ENCODE measurements at regions not wholly inside any gene's neighbourhood (a gene's known extent, or its start where the extent isn't known, plus 50 kb on each side); places are given as distances from the start of the nearest gene placed in this dataset.

DNA sequence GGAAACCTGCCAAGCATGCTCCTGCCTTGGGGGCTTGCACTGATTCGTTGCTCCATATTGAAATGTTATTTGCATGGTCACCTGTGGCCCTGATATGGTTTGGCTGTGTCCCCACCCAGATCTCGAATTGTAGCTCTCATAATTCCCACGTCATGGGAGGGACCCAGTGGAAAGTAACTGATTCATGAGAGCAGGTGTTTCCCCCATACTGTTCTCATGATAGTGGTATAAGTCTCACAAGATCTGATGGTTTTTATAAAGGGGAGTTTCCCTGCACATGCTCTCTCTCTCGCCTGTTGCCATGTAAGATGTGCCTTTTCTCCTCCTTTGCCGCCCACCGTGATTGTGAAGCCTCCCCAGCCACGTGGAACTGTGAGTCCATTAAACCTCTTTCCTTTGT lies 402.4 kb downstream of the ETS1 start:
- no peak for DNase-seq

DNA sequence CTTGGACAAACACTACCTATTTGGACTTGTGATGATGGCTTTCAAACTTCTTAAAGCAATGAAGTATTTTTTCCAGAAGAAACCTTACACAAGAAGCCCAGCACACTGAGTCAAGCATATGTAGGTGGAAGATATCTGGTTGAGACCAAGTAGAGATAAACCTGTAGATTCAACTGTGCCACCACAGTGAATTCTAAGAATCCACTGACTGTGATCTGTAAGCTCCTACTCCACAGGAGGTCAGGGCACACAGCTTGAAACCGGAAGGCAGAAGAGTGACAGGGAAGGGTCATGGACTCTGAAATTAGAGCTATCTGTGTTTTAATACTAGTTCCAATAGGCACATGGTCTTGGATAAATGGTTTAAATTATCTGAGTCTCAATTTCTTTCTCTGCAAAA lies 404.5 kb downstream of the ETS1 start:
- DNase-seq: no peak

DNA sequence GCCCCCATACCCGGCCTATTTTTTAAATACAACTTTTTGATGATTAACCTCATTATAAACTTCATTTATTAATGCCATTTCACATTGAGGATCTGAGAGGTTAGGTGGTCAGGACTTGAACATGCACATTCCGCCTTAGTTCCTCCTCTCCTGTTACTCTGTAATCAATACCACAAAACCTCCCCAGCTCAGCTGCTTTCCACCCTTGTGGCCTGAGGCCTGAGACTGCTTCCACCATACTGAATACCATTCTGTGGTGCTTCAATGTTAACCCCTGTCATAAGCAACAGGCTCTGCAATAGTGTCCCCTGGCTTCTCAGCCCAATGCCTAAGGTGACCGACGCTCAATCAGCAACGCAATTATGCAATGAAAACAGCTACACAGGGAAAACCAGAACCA lies 405.4 kb downstream of the ETS1 start:
- DNase-seq: no peak

DNA sequence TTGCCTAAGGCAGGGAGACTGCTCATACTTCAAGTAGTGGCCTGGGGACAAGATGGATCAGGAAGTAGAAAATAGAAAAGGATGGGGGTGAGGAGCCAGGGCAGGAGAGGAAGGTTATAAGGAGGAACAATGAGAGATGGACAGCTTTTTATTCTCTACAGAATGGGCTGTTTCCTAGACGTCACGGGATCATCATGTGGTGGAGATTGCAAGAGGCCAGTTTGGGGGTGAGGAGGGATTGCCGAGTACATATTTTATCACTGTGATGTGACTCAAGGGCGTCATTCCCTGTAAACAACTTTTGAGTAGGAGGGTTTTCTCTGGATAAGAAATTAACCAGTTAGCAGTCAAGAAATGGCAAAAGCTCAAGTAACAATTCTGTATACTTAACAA lies 406.3 kb downstream of the ETS1 start:
- no peak for DNase-seq

DNA sequence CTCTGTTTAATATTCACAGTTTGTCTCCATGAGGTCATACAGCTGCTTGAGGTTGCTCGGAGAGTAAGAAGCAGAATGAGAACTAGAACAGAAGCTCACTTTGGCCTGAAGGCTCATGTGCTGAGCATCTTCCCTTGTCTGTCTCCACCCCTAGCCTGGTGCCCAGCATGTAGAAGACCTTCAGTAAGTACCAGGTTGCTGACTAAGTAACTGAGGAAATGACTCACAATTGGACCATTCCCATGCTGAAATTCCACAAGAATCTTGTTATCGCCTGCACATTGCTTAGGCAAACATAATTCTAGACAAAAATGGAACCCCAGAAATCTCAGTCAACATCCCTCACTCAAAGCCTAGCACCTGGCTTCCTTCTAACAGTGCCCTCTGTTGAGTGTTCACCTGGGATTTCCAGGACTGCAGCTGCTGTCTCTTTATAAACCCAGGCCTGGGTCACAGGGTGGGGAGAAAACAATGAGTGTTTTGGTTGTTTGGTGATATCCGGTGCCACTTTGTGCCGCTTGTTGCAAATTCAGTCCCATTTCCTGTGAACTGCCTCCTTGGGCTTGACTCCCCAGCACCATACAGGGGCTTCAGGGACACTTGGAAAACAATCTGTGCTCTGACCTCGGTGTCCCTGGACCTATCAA lies 406.8 kb downstream of the ETS1 start:
- peak; percentile 39 for DNase-seq

DNA sequence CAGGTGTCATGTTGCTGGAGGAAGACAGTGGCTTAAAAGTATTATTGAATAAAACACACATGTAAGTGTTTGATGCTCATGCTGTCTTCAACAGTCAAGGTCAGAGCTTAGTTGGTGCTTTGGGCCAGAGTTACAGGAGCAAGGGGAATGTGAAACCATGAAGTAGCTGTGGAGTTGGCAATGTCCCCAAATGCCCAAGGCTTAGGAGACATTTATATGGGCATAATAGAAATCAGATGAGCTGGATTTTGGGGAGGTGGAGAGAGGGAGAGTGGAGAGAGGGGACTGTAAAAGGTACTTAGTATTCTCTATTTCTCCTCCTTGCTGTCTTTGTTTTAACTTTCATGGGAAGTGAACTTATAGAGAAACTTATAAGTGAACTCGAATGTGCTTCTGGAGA lies 407.8 kb downstream of the ETS1 start:
- DNase-seq: no peak

DNA sequence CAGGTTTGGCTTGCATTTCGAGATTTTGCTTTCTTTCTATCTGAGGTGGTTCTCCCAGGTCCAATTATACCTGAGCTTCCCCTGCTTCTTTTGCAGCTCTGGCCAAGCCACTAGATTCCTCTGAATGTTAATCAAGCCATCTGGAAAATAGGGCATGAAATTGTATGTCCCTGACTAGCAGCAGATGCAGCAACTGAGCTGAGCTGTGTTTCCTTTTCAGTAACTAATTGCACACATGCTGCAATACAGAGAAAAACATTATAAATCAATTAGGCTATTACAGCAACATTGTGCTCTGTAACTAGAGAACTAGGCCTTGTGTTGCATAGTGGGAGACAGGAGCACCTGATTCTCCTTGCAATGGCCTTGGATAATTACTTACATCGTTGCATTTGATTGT lies 408.3 kb downstream of the ETS1 start:
- peak; percentile 74 for DNase-seq

DNA sequence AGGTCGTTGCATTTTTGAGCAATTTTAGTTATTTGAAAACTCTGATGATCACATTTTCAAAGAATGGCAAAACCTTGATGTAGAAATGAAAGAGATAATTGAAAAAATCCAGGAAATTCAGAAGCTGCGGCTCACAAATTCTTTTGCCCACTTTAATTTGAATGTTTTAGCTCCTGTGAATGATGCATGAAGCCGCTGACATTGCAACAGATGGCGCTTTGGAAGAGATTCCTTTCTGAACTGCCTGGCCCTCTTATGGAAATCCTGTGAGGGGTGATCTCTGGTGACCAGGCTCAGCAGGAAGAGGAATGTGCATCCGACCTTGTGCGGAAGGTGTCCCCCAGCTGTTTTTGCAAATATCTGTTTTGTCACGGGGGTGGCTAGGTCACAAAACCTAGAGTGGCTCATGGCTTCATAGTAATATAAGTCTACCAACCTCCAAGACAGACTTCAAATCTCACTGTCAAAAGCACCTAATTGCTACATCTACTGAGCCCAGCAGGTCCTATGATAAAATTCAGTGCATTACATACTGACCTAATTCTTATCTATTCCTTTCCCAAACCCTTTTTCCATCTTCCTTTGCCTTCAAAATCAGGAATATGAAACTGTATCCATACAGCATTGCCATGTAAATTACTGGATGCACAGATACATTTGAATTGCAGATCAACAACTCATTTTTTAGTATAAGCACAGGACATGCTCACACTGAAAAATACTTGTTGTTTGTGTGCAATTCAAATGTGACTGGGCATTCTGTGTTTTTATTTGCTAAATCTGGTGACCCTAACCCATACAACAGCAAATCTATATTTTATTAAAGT lies 412.7 kb downstream of the ETS1 start:
- no peak for DNase-seq

DNA sequence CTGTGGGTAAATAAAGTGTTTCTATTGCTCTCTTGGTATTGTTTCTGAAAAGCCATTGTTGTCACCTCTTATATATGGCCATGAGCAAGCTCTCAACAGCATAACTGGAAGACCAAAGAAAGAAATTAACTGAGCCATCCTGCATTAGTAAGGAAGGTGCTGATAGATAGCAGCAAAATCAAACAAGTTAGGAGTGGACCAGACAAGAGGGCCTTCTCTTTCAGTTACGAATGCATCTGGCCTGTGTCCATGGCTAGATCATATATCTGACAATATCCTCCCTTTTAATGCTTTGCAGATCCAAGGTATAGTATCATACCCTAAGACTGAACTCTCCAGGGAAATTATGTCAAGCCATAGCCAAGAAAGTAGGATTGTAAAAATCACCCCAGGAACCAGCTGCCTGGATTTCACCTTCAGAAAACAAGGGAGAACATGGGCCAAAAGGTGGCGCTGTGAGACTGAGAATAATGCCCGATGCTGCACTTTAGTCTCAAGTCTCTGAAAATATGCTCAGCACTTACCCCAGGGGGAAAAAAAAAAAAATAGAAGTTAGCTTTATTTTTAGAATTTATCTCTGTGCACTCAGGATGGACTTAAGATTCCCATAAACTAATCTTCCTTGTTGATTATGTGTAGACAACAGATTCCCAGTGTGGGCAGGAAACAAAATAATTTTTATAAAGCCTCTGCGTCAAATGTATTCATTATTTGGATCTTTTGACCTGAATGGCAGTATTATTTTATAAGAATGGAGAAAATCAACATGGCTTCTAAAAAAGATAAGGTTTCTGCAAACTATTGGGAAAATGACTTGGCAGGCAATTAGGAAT lies 415.1 kb downstream of the ETS1 start:
- DNase-seq: peak; percentile 74

DNA sequence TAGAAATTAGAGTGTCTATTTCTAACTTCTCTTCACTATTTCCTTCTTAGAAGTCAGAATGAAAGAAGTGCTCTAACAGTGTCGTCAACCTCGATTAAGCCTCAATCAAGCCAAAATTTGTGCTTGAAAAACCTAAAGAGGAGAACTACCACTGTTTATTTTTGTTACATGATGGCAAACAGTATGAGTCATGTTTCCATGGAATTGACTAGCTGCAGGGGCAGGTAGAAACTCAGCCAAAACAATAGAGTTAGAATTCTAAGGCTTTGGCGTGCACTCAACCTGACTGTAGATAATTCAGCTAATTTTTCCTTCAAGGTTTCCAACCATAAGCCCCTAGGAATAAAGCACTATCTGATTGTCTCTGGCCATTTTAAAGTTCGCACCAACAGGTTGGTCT lies 415.9 kb downstream of the ETS1 start:
- DNase-seq: no peak

DNA sequence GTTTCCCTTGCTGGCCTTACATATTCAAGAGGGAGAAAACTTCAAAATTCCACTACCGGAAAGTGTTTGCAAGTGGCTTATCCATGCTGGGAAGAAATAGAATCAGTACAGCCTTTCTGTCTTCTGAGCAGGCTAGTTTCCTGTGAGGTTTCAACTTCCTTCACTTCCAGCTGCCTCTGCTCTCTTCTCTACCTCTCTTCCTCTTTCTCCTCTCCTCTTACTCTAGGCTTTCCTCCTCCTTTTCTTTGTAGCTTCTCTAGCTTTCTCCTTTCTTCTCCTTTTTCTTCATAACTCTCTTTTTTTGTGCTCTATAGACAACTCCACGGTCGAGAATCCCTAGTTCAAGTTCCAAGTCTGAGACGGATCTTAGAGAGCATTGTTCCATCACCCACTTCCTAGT lies 421.8 kb downstream of the ETS1 start:
- DNase-seq: no peak

DNA sequence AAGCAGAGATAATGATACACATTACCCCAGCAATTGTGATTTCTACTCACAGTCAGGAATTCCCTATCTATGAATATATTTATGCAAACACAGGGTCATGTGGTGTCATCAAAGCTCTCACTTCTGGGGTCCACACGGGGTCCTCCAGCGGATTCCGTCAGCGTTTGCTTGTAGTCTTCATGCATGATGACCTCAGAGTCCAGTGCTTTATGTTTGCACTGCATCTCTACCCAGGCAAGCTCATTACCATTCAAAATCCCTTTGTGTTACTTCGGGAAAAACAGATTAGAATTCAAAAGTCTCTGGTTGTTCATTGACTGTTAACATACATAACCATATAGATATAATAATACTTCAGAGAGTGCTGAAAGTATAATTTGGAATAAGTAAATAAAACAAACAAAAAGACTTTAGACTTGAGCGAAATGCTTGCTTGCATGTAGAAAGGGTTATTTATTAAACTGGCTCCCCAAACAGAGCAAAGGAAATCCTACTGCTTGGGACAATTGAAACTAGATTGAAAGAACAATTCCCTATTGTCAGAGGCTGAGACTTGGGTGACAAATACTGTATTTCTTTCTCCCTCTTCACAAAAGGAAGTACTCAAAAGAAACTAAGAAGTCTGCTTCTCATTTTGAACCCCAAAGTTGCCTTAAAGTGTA lies 423.1 kb downstream of the ETS1 start:
- no peak for DNase-seq

DNA sequence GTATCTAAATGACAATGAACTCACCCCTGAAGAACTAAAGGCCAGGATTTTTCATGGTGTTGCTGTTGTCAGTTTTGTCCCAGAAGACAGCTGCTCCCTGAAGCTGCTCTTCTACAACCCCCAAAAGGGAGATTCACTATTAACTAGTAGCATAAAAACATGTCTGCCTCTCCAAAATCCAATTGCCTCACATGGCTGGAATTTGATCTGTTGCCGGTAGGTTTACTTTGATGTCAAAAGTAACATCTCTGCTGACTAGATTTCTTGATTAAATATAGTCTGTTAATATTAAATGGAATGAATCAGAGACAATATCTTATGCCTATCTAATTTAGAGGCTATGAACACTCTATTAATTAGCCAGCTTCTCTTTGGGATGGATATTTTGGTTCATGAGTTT lies 425.4 kb downstream of the ETS1 start:
- no peak for DNase-seq

DNA sequence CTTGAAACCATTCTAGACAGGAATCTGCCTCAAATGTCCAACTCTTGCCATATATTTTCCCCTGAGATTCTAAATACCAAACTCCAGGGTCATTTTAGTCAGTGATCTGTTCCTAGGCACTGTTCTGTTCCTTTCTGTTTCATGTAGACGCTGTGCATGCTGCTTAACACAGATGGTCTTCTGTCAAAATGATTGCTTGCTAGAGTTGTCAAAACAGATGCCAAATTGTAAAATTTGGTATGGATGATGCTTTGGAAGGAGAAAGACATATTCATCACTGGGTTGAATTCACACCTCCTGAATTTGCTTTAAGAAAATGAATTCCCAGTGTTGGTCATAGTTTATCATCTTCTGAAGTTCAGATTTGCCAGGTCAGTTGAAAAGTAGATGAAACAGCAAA lies 425.9 kb downstream of the ETS1 start:
- DNase-seq: no peak

DNA sequence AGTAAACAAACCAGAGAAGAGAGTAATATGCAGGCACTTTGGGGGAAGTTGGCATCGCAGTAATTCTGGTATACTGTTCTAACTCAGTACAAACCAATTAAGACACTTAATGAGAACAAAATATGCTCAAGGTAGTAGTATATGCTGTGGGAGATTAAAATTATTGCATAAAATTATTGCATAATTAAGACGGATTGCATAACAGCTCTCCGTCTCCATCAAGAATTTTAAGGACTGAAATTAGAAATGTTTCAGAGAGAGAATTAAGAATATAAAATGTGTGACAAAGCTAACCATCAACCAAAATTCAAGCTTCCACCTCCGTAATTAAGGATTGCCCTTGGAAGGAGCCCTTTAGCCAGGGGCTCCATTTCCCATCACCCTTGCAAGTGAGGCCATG lies 428.5 kb downstream of the ETS1 start:
- DNase-seq: no peak

DNA sequence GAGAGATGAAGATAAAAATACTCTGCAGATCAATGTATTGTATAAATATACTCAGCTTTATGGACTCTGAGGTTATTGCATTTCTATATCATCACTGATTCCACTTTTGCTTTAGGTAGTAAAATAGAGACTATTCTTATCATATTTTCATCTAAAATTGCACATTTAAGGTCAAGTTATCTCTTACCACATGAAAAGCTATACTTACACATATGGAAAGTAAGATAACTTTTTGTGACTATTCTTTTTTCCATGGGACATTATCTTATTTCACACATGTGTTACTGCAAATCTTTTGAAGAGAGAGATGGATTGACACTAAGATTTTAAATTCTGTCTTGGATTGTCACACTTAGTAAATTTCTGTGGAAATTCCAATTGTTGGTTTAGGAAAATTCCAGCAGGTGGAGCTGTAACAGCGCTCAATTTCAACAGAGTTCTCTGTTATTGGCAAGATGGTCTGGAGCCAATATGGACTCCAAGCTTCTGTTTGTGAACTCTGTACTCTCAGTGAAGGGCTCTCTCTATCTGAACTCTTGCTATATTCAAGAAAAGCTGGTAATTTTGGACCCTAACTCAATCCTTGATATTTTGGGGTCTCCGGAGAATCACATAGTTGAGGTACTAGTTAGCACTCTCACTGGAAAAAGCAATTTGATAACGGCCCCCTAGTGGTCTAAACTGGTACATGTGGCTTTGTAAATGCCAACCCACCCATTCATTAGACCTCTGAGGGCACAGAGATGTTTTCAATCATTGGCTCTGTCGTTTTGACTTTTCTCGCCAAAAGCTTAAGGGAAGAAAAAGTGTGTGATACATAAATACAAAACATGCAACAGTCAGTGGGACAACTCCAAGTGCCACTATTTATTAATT lies 429.7 kb downstream of the ETS1 start:
- DNase-seq: peak; percentile 61

DNA sequence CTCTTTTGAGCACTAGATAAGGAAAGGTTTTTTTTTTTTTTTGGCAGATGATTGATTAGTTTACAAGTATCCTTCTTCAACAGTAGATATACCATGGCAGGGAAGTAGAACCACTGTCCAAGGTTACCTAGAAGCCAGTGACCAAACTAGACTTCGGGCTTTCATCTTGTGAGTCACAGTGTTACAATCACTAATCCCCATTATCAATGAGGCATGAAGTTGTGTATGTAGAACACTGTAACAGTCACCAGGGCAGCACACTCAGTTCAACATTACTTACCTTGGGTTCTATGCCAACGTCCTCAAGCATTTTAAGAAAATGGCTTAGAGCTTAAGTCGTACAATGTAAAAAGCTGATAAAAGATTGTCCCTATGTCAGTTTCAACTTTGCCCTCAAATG lies 430.9 kb downstream of the ETS1 start:
- no peak for DNase-seq

DNA sequence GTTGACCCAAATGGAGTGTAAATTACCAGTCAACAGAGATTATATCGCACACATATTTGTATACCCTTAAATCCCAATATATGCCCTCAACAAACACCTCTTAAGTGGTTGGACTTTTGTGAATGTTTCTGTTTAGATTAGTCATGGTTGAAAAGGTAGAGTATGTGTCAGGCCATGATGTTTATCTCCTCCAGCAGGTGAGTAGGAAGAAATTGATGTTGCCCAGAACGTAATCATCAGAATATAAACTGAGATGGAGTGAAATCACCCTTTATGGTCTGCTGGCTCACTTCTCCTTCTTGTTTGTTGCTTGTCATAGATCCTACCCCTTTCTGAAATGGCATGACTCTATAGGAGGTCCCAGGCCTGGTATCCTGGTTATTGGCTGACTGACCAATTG lies 431.8 kb downstream of the ETS1 start:
- DNase-seq: no peak

DNA sequence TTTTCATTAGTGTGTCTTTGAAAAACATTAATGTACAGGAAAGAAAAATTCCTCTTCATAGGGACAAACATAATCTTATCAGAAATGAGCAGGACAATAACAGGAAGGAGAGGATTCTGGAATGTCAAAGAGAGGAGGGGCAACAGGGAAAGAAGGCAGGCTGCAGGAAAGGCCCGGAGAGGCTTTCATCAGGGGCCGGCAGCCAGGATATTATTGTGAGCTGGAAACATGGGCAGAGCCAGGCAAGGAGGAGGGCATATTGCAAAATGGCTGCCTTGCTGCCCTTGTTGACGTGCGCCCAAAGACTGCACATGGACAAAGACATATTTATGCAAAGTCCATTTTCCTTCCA lies 433.7 kb downstream of the ETS1 start:
- DNase-seq: no peak

DNA sequence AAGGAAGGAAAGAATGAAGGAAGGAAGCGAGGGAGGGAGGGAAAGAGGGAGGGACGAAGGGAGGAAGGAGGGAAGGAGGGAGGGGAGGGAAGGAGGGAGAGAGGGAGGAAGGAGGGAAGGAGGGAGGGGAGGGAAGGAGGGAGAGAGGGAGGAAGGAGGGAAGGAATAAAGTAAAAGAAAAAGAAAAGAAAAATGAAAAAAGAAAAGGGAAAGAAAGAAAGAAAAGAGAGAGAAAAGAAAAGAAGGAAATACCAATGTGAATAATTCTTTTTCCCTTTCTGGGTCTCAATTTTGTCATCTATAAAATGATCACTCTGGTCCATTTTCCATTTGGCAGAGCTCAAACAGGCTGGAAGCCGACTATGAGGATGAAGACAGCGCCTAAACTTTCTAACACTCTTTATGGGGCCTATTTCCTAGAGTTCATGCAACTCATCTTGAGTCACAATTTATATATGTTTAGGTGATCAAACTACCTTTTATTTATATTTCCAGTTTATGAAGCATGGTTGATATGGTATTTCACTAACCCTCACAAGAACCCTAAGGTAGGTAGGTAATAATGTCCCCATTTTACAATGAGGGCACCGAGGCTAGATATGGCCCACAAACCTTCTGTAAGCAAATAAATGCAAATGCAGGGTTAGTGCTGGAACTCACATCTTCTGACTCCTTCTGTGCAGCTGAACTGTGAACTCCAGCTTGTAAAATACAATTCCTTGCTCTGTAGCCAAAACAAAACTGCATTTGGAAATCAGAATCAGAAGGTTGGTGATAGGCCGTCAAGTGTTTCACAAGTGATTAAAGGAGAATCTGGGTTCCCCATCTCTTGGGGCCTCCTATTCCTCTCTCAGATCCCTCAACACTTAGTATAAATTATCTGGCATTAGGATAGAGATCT lies 434.3 kb downstream of the ETS1 start:
- DNase-seq: no peak

DNA sequence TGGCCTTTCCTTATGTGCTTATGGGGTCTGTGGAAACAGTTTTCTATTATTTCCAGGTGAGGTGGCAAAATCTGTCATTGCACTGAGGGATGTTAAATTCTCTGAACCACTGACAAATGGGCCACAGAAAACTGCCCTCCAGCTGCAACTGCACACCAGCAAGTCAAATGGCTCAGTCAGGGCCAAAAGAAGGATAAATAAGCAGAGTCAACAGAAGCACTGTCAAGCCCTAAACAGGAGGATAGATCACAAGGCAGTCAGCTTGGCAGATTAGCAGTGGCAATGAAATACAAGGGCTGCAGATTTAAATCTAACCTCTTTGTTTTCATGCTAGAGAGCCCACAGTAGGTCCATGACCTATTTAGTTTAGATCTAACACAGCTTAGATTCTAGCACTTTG lies 435.6 kb downstream of the ETS1 start:
- DNase-seq: no peak
